NCI-H1092 (cell line): ENCODE measurements at regions not wholly inside any gene's neighbourhood (a gene's known extent, or its start where the extent isn't known, plus 50 kb on each side); places are given as distances from the start of the nearest gene placed in this dataset.

Experiments
- DNase-seq: peaks from one replicate; lab custom pipeline; 2025; lab: John Stamatoyannopoulos, UW

DNA sequence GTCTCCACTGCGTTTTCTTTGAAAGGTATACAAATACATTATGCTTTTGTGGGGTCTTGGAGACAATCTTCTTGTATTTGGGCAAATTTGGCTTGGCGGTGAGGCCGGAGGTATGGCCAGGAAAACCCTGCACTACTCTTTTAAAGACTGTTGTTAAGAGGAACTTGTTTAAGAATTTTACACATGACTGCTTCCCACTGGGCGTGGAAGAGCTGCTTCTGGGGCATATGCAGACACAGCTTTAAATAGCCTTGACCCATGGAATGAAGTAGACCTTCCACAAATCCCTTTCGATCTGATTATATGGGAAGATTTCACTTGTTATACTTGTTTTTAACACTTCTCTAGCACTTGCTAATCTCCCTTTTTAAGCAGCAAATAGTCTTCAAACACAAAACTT is 453.6 kb downstream of the MN1 start:
- DNase-seq = no peak

DNA sequence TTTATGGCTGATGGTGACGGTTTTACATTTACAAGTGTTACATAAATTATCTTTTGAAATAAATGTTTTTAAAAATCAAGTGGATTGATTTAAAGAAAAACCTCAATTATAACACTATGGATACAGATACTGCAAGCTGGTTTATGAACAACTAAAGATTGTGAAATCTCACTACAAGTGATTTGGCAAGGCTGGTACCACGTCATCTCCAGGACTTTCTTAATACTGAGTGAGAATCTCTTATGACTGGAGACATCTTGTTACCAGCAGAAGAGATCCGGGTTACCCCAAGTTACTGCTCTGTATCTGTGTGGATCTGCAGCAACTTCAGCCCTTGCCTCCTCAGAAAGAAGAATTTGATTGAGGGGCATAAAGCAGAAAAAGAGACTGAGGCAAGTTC is 452.9 kb downstream of the MN1 start:
- no peak for DNase-seq

DNA sequence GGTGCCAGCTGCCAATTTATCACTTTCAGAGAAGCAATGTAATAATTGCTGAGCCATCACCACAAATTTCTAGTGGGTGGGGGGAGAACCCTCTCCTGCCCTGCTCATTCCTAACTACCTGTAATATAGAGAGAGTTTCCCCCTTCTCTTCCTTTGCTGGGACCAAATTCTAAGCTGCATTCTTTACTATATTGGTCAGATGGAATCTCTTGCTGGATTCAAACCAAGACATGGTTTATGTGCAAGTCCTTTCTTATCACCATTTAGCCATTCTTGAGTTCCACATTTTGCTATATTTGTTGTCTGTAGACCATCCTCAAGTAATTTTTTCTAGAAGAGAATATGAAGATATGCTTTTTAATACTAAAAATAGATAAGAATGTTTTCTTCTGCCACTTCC is 452.1 kb downstream of the MN1 start:
- DNase-seq = no peak

DNA sequence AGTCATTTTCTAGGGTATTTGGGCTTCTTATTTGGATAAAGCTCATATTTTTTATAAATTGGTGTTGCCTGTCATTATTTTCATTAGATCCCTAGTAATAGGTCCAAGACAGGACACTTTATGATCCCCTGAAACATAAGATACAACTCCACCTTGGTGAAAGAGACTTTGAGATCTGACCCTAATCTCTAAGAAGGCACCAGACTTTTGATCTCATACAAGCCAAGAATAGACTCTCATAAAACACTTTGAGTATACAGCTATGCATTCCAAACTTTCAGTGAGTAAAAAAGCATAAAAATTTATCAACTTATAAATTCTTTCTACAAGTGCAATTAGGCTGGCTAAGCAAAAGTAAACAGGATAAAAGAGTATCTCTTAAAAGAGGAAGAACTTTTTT is 451.2 kb downstream of the MN1 start:
- no peak for DNase-seq

DNA sequence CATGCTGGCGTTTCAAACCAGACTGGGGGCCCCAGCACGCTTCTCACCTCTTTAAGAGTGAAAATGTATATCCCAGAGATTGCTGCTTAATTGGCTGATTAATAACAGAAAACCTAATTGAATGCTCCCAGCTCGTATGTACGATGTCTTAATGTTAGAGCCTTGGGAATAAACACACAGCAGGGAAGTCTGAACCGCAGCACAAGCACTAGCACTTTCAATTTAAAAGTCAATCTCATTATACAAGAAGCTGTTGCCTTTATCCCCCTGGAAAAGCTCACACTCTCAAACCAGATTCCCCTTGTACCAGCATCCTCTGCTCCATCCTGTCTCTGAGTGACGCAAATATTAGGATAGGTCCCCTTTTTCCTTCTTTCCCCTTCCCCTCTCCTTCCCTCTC is 449.1 kb downstream of the MN1 start:
- DNase-seq = no peak

DNA sequence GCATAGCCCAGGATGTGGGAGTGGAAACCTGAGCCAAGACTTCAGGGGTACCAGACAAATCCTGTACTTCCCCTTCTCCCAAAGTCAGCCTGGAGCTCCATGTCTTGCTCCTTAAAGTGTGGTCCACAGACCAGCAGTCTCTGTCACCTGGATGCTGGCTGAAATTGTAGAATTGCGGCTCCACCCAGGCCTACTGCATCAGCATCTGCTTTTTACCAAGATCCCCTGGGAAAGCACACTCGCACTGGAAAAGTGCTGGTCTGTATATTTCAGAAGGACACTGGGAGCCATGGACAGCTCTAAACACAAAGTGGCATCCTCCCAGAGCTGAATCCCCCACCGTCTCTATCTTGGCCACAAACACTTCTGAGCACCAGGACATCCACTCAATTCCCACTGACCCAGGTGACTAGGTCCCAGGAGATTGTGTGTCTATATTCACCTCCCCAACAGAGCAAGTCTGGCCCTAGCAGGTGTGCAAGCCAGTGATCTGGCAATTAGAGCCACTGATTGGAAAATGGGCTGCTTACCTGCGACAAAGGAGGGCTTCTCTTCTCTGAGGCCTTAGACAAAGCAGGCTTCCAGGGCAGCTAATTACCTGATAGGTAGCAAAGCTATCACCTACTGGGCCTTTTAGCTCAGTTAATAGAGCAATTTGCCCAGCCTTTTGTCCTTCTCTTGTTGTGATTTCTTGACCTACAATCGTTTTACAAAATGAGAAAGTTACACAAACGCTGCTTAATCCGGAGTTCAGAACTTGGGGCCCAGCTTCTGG is 443.3 kb downstream of the MN1 start:
- DNase-seq = no peak

DNA sequence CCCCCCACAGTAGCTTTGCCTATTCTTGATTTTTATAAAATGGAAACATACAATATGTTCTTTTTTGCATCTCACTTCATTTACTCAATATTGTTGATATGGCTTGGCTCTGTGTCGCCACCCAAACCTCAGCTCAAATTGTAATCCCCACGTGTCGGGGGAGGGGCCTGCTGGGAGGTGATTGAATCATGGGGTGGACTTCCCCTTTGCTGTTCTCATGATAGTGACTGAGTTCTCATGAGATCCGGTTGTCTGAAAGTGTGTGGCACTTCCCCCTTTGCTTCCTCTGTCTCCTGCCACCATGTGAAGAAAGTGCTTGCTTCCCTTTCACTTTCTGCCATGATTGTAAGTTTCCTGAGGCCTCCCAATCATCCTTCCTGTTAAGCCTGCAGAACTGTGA is 431.3 kb downstream of the MN1 start:
- DNase-seq = no peak

DNA sequence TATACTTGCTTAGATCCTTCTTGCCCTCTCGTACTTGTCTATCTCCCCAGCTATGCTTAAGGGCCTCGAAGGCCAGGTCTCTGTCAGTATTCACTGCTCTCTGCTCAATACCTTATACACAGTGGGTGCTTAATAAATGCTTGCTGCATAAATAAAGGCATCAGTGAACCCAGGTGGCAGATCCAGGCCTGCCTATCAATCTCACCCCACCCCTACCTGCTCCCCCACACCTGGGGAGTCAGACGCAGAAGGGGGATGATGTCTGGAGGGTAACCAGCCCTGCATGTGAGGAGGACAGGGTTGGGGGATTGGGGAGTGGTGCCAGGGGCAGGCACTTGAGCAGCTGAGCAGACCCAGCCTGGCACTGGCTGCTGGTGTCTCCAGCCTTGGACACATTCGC is 430.6 kb downstream of the MN1 start:
- DNase-seq = no peak

DNA sequence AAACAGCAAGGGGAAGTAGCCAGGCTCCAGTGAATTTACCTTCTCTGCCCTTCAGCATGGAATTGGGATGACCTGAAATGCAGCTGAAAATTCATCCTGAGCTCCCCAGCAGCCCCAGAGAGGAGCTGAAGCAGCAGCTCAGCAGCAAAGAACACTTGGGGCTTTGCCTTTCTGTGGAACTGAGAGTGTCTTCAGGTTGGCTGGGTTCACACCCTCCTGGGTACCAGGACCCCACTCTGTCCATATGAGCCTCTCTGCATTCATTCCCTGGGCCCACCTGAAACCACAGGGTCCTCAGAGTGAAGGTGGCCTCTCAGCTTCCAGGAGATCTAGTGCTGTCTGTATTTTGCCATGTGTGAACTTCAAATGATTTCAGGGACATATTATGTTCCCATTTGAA is 429.2 kb downstream of the MN1 start:
- DNase-seq = no peak

DNA sequence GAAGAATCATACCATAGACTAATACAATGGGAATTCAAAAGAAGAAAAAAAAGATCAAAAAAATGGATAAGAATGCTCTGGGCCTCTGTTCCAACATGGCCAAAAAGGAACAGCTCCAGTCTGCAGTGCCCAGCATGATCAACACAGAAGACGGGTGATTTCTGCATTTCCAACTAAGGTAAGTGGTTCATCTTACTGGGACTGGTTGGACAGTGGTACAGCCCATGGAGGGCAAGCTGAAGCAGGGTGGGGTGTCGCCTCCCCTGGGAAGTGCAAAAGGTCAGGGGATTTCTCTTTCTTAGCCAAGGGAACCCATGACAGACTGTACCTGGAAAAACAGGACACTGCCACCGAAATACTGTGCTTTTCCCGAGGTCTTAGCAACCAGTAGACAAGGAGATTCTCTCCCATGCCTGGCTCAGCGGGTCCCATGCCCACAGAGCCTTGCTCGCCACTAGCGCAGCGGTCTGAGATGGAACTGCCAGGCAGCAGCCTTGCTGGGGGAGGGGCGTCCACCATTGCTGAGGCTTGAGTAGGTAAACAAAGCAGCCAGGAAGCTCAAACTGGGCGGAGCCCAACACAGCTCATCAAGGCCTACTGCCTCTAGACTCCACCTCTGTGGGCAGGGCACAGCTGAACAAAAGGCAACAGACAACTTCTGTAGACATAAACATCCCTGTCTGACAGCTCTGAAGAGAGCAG is 428.4 kb downstream of the MN1 start:
- DNase-seq = no peak

DNA sequence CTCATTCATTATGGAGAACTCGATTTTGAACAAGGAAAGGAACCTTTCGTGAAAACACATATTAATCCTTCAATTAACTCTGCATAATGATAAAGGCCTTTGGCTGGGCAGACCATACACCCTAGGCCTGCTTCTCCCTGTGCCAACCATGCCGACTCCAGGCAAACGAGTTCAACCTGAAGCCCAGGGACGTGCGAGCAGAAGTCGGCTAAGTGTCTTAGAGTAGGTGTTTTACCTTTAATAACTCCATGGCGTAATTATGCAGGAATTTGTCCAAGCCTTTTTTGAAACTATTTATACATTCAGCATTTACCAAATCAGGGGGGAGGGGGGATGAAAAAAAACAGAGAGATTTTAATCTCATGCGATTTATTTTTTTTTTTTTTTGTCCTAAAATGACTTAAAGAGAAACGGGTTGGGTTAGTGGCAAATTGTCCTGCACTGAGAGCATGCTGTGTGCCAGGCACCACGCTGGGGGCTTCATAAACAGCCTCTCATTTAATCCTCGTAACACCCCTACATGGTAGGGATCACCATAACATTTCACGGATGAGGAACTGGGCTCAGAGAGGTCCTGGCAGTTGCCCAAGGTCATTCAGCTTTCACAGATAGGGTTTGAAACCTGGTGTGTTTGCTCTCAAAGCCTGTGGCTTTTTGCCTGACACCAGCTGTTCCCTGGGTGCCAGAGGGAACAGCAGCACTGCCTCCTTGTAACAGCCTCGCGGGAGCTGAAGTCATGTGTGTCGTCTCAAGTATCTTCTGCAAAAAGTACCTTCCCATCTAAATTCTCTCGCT is 423.9 kb downstream of the MN1 start:
- DNase-seq = peak; percentile 85

DNA sequence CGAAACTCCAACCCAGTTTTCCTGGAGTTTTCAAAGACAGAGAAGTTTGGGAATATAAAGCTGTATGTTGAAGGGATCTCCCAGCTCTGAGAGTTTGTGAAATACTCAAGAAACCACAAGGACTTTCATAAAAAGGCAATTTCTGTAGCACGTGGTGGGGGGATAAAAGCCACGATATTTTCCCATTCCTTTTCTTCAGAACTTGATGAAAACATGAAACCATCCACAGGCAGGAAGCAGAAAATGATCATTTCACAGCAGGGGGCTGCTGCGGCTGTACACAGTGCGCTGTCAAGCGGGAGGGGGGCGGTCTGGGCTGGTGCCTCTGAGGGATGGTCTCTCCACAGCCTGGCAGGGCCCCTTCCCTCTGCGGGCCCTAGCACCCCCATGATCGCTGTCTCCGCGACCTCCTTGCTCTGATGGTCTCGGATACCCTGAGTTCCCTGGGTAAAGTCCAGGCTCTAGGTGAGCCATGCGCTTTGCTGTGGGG is 423.2 kb downstream of the MN1 start:
- no peak for DNase-seq

DNA sequence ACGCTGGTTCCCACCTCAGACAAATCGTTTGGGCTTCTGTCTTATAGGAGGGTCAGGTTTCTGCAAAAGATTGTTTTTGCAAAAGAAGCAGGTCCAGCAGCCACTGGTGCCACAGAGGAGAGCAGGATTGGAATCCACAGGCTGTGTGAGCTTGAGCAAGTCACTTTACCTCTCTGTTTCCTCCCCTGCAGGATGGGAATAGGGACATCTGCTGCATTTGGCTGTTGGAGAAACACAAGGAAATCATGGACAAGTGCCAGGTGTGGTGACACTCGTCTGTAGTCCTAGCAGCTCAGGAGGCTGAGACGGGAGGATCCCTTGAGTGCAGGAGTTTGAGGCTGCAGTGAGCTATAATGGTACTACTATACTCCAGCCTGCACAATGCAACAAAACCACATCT is 422.6 kb downstream of the MN1 start:
- no peak for DNase-seq

DNA sequence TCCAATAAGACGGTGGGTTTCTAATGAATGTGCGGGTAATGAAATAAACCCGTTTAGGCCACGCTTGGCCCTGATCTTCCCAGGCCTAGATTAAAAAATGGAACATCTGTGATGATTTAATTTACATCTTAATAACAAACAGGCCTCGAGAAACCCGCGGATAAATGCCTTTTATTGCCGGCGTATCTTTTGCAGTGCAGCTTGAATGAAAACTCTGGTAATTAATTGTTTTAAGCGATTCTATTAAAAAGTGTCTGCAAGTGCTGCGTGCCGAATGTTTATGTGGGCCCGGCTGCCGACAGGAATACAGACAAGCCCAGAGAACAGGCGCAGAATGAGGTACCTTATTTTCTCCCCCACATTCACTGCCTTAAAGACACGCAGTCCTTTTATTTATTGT is 420.7 kb downstream of the MN1 start:
- DNase-seq = no peak

DNA sequence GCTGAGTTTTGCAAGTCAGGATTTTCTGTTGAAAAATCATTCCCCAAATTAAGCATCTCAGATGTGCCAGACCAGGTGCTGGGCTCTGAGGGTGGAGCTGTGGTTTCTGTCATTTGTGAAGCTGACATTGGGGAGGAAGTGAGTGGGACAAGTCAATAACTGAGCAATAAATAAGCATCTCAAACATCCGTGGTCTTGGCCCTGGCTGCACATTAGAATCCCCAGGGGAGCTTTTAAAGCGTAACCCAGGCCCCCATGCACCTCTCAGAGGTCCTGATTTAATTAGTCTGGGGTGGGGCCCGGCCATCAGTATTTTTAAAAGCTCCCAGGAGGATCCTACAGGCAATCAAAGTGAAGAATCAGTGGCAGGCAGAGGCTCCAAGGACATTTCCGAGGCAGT is 420.0 kb downstream of the MN1 start:
- no peak for DNase-seq

DNA sequence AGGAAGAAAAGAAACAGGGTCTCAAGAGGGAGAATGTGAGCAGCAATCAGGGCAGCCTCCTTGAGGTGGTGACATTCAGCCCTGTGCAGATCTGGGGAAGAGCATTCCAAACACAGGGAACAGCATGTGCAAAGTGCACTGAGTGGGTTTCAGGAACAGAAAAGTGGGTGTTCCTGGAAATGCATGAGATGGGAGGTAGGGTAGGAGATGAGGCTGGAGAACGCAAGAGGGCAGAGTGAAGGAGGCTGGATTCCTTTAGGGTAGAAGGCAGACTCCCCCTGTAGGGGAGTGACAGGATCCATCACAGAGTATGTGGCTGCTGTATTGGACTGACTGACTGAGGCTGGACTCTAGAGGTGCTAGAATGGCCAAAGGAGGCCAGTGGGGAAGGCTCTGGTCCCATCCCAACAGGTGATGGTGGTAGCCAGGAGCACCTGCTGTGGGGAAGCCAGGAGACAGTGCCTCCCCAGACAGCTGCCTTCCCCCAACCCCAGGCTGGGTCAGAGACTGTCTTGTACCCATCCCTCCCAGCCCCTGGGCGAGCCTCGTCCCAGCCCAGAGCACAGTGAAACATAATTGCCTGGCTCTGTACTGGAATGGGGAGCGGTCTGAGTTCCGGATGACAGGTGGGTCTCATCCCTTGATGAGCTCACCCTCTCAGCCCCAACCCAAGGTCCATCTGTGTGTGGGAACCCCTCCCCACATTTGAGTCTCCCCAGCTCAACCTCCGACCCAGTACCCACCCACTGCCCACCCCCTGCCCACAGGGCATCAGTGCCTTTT is 419.4 kb downstream of the MN1 start:
- DNase-seq = no peak

DNA sequence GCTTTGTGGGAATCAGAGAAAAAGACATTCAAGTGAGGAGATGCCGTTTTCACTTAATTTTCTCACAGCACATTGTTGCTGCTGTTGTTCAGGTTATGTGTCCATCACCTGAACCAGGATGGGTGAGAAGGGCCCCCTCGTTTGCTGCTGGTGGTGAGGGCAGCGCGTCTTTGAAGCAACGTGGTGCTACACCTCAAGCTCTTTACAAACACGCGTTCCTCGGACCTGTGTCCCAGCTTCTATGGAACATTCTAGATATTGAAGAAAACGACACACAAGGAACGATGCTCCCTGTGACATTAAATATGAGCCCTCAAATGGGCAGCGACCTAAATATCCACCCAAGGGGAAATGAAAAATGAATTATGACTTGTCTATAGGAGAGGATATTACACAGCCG is 418.6 kb downstream of the MN1 start:
- no peak for DNase-seq

DNA sequence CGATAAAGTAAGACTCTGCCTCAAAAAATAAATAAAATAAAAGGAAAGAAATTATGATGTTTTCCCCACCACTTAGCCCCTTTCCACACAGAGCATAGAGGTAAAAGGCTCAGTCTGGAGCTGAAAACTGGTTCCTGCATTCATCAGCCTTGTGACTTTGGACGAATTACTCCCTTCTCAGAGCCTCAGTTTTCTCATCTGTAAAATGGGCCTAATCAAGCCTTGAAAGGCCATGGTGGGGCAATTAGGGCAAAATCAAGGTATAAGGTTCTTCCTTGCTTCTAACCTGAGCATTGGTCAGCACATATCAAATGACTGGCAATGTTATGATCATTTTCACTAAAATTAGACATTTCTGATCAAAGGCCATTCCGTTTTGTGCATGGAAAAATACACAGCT is 417.7 kb downstream of the MN1 start:
- DNase-seq = no peak

DNA sequence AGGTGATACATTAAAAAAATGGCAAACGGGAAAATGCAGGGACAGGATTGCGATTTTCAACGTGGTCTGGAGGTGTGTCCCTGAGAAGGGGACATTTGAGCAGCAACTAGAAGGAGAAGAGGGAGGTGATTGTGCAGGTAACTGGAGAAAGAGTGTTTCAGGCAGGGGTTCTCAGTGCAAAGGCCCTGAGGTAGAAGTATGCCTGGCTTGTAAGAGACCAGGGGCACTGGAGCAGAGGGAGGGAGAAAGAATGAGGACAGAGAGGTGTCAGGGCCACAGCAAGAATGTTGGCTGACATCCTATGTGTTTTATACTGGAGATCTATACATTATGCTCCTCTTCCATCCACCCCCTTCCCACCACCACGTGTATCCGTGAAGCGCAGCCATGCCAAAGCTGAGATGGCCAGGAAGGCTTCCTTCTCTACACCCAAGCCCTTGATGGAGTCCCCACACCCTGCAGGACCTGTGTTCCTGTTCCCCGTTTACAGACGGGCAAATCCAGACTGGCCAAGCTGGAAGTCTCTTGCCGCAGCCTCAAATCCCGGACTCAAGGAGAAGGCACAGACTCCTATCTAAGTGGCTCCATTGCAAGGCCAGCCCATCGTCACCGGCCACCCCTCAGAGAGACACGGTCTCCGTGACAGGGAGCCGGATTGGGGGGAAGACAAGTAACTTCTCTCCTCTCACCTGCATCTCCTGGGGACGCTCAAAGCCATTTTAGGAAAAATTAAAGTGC is 416.1 kb downstream of the MN1 start:
- no peak for DNase-seq

DNA sequence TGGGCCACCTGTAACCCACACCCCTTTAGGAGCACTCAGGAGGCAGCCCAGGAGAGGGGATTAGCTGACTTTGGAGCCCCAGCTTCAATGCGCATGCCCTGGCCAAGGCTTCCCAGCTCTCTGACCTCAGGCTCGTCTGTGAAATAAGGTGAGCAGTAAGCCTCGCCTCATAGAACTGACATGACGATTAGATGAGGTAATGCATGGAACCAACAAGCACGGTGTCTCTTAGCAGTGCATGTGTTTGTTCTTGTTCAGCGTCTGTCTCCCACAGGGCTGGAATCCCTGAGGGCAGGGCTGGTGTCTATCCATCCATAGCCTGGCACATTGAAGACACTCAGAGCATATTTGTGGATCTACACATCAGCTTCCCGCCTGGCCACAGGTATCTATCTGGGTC is 415.4 kb downstream of the MN1 start:
- no peak for DNase-seq

DNA sequence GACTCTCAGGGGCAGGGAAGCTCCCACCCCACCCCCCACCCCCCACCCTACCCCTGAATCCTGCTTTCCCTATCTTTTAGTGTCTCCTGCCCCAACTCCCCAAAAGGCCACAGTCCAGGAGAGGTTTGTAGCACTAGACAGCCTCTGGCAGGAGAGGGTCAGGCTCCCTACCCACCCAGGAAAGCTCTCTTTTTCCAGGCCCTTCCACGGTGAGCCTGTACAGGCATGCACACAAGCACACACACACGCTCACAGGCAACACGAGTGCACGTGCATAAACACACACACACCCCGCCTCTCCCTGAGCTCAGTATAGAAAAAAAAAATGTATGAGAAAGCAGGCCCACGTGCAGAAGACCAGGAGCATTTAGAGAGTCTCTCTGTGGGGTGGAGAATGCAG is 414.0 kb downstream of the MN1 start:
- DNase-seq = no peak
